SK-N-MC (cell line): ENCODE measurements at regions not wholly inside any gene's neighbourhood (a gene's known extent, or its start where the extent isn't known, plus 50 kb on each side); places are given as distances from the start of the nearest gene placed in this dataset.

ENCODE experiments used
- EZH2 ChIP-seq: fragments of 200-600 bp; sonication (generic); IDR thresholded peaks from one replicate; pipeline ENCODE4 v1.6.1; 2017; ENCODE audit warnings: antibody characterized with exemption
- POLR2AphosphoS5 ChIP-seq: IDR thresholded peaks from 2 replicates; pipeline ENCODE4 v1.6.1; 2012; ENCODE audit warnings: mild to moderate bottlenecking, low read depth, low read length, borderline replicate concordance

DNA sequence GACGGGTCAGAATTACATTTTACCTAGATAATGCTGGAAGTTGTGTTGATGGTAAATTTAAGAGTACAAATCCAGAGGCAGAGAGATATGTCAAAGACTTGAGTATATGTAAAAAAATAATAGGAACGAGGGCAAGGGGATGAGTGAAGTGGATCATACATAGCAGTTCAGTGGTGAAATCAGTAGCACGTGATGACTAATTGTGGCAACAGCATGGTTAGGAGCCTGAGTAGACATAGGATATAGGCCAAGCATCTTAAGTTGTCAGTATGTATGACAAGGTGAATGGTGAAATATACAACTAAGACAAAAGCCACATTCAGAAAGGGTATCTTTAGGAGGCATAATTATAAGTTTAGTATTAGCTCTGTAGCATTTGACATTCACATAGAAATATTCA lies 826.5 kb upstream of the PIK3C3 start:
- TF ChIP-seq POLR2AphosphoS5 (no peak), EZH2 (no peak)
